H1 (cell line): ENCODE measurements at regions not wholly inside any gene's neighbourhood (a gene's known extent, or its start where the extent isn't known, plus 50 kb on each side); places are given as distances from the start of the nearest gene placed in this dataset.

Source experiments
- CTCF ChIA-PET: fragments of 300-600 bp; sonication (Branson Sonifier 250); formaldehyde crosslinking; loops from one replicate; lab custom pipeline; 2021; ENCODE audit not compliant: partially characterized antibody; lab: Charles Lee
- POLR2A ChIA-PET: fragments of 300-600 bp; sonication (Branson Sonifier 250); formaldehyde crosslinking; loops from one replicate; lab custom pipeline; 2021; ENCODE audit warnings: inconsistent platforms; ENCODE audit not compliant: partially characterized antibody; lab: Charles Lee
- DNase-seq, 2 experiments: peaks; one replicate each; pipeline versions ENCODE4 v3.0.0 to v3.0.0-alpha.2; 2010 to 2022; ENCODE audit warnings: low spot score in 2 of 2, low read depth in 1 of 2, mixed read lengths in 1 of 2
- FAIRE-seq: peaks from 2 replicates; lab custom pipeline; 2011; peaks lifted over from hg19 to GRCh38; lab: Jason Lieb, UNC
- H2AFZ ChIP-seq: 2 replicates; pipeline ENCODE4 v1.8.1; 2012; ENCODE audit warnings: low read length, inconsistent platforms
- H2AK5ac ChIP-seq: 2 replicates; pipeline ENCODE4 v1.6.1; 2013; ENCODE audit warnings: low read depth, low read length
- H2BK120ac ChIP-seq: replicated peaks from 2 replicates; pipeline ENCODE3; 2013; ENCODE audit warnings: low read depth, low read length, inconsistent platforms
- H2BK12ac ChIP-seq: 2 replicates; pipeline ENCODE4 v1.6.1; 2013; ENCODE audit warnings: low read depth, low read length
- H2BK15ac ChIP-seq: 2 replicates; pipeline ENCODE4 v1.6.1; 2013; ENCODE audit warnings: low read length
- H2BK20ac ChIP-seq: 2 replicates; pipeline ENCODE4 v1.6.1; 2013; ENCODE audit warnings: low read length
- H2BK5ac ChIP-seq: 2 replicates; pipeline ENCODE4 v1.6.1; 2013; ENCODE audit warnings: low read depth, low read length
- H3K14ac ChIP-seq: 2 replicates; pipeline ENCODE4 v1.6.1; 2013; ENCODE audit warnings: inconsistent platforms; ENCODE audit not compliant: insufficient read length
- H3K18ac ChIP-seq: 2 replicates; pipeline ENCODE4 v1.6.1; 2013; ENCODE audit warnings: low read length; ENCODE audit errors: extremely low read depth
- H3K23ac ChIP-seq: 2 replicates; pipeline ENCODE4 v1.6.1; 2013; ENCODE audit warnings: inconsistent platforms; ENCODE audit not compliant: insufficient read length
- H3K23me2 ChIP-seq: 2 replicates; pipeline ENCODE4 v1.6.1; 2013; ENCODE audit warnings: low read depth, low read length
- H3K27ac ChIP-seq: 2 replicates; pipeline ENCODE4 v1.6.1; 2011; ENCODE audit warnings: low read depth, low read length, inconsistent platforms
- H3K27me3 ChIP-seq, 4 experiments: replicated peaks in 1 of 4; 1 replicate in 1 of 4; 2 replicates in 3 of 4; pipeline versions ENCODE4 v1.6.1 to v1.8.1; 2011 to 2013; ENCODE audit warnings: low read length in 3 of 4, mild to moderate bottlenecking in 3 of 4, inconsistent platforms in 2 of 4, mixed read lengths in 2 of 4, moderate library complexity in 1 of 4; ENCODE audit not compliant: control insufficient read depth in 3 of 4, insufficient read depth in 3 of 4; ENCODE audit errors: extremely low read depth in 1 of 4
- H3K36me3 ChIP-seq, 4 experiments: 2 replicates each; pipeline versions ENCODE4 v1.6.1 to v1.8.1; 2011 to 2013; ENCODE audit warnings: mild to moderate bottlenecking in 4 of 4, low read length in 3 of 4, moderate library complexity in 2 of 4, control low read depth in 1 of 4, inconsistent platforms in 1 of 4; ENCODE audit not compliant: insufficient read depth in 4 of 4, control insufficient read depth in 2 of 4
- H3K4ac ChIP-seq: replicated peaks from 2 replicates; pipeline ENCODE3; 2013; ENCODE audit warnings: low read length, low read depth, mixed read lengths, inconsistent platforms; ENCODE audit not compliant: insufficient read length
- H3K4me1 ChIP-seq, 4 experiments: replicated peaks in 1 of 4; 1 replicate in 1 of 4; 2 replicates in 3 of 4; pipeline versions ENCODE4 v1.6.1 to v1.8.1; 2011 to 2013; ENCODE audit warnings: low read length in 3 of 4, inconsistent platforms in 2 of 4, mixed read lengths in 1 of 4; ENCODE audit not compliant: insufficient read depth in 4 of 4, control insufficient read depth in 3 of 4
- H3K4me2 ChIP-seq, 2 experiments: 2 replicates each; pipeline versions ENCODE4 v1.6.1 to v1.8.1; 2011 to 2013; ENCODE audit warnings: low read depth in 2 of 2, low read length in 2 of 2, control low read depth in 1 of 2, inconsistent platforms in 1 of 2, mild to moderate bottlenecking in 1 of 2; ENCODE audit not compliant: insufficient read depth in 1 of 2
- H3K4me3 ChIP-seq, 4 experiments: fragments of 200-600, 300-600 bp in 1 of 4; sonication (generic), shearing (Covaris generic), sonication (Bioruptor Twin) in 1 of 4; 2 replicates each; pipeline versions ENCODE4 v1.5.1 to v1.8.1; 2011 to 2016; ENCODE audit warnings: low read length in 4 of 4, low read depth in 3 of 4, control low read depth in 2 of 4, inconsistent platforms in 2 of 4, mild to moderate bottlenecking in 2 of 4, mixed read lengths in 1 of 4, moderate library complexity in 1 of 4; ENCODE audit not compliant: insufficient read depth in 2 of 4; ENCODE audit errors: extremely low read depth in 1 of 4
- H3K56ac ChIP-seq: replicated peaks from 2 replicates; pipeline ENCODE3; 2013; ENCODE audit warnings: low read depth, mild to moderate bottlenecking, mixed read lengths, low read length, inconsistent platforms; ENCODE audit not compliant: insufficient read length
- H3K79me1 ChIP-seq: 2 replicates; pipeline ENCODE4 v1.6.1; 2013; ENCODE audit warnings: low read depth, low read length, control low read depth
- H3K79me2 ChIP-seq, 2 experiments: 2 replicates each; pipeline versions ENCODE4 v1.6.1 to v1.8.1; 2012 to 2013; ENCODE audit warnings: low read length in 2 of 2, mild to moderate bottlenecking in 2 of 2, inconsistent platforms in 1 of 2; ENCODE audit not compliant: insufficient read depth in 2 of 2, control insufficient read depth in 1 of 2
- H3K9ac ChIP-seq, 4 experiments: replicated peaks in 1 of 4; 1 replicate in 1 of 4; 2 replicates in 3 of 4; pipeline versions ENCODE4 v1.6.1 to v1.8.1; 2011 to 2013; ENCODE audit warnings: low read depth in 3 of 4, low read length in 3 of 4, control low read depth in 2 of 4, mild to moderate bottlenecking in 2 of 4, moderate library complexity in 2 of 4, inconsistent platforms in 1 of 4; ENCODE audit errors: extremely low read depth in 1 of 4
- H3K9me3 ChIP-seq, 2 experiments: 2 replicates each; pipeline versions ENCODE4 v1.6.1 to v1.8.1; 2012 to 2013; ENCODE audit warnings: mild to moderate bottlenecking in 2 of 2, moderate library complexity in 2 of 2, control low read depth in 1 of 2, inconsistent platforms in 1 of 2, low read depth in 1 of 2, low read length in 1 of 2, mixed read lengths in 1 of 2; ENCODE audit not compliant: insufficient read depth in 2 of 2
- H4K20me1 ChIP-seq, 2 experiments: replicated peaks in 1 of 2; 2 replicates each; pipeline versions ENCODE3 to v1.8.1; 2011 to 2013; ENCODE audit warnings: inconsistent platforms in 2 of 2, low read length in 2 of 2, mild to moderate bottlenecking in 1 of 2; ENCODE audit not compliant: insufficient read depth in 2 of 2, control insufficient read depth in 1 of 2
- H4K5ac ChIP-seq: 2 replicates; pipeline ENCODE4 v1.6.1; 2013; ENCODE audit warnings: low read length, low read depth, mixed read lengths, inconsistent platforms; ENCODE audit not compliant: insufficient read length
- H4K8ac ChIP-seq: 2 replicates; pipeline ENCODE4 v1.8.0; 2013; ENCODE audit warnings: mild to moderate bottlenecking, moderate library complexity, low read length, inconsistent platforms; ENCODE audit not compliant: insufficient read depth; ENCODE audit errors: extremely low read depth
- H4K91ac ChIP-seq: replicated peaks from 2 replicates; pipeline ENCODE3; 2013; ENCODE audit warnings: low read length, mixed read lengths, inconsistent platforms; ENCODE audit not compliant: insufficient read length
- BACH1 ChIP-seq: IDR thresholded peaks from 2 replicates; pipeline ENCODE4 v1.6.1; 2012; ENCODE audit warnings: low read length, improper control_type of control experiment
- CBX5 ChIP-seq: fragments of 300-800, 300-1000 bp; sonication (generic); IDR thresholded peaks from 2 replicates; pipeline ENCODE4 v1.7.1; 2016; ENCODE audit warnings: antibody characterized with exemption, low read length, low read depth
- EGR1 ChIP-seq: IDR thresholded peaks from 2 replicates; pipeline ENCODE4 v1.6.1; 2011; ENCODE audit warnings: low read depth, low read length, borderline replicate concordance
- MAFK ChIP-seq: IDR thresholded peaks from 2 replicates; pipeline ENCODE4 v1.6.1; 2012; ENCODE audit warnings: low read depth, mild to moderate bottlenecking, improper control_type of control experiment, low read length
- NANOG ChIP-seq: IDR thresholded peaks from 2 replicates; pipeline ENCODE4 v1.6.1; 2011; ENCODE audit warnings: low read length, low read depth, mild to moderate bottlenecking, inconsistent platforms; ENCODE audit not compliant: insufficient read depth, poor library complexity, severe bottlenecking
- POLR2A ChIP-seq, 2 experiments: IDR thresholded peaks; 1 replicate in 1 of 2; 2 replicates in 1 of 2; pipeline ENCODE4 v1.6.1; 2011; ENCODE audit warnings: low read depth in 2 of 2, low read length in 2 of 2, mild to moderate bottlenecking in 2 of 2; ENCODE audit errors: control extremely low read depth in 1 of 2
- RAD21 ChIP-seq, 2 experiments: IDR thresholded peaks in 1 of 2; conservative IDR thresholded peaks in 1 of 2; 2 replicates each; pipeline ENCODE4 v1.6.1; 2011; ENCODE audit warnings: low read depth in 2 of 2, low read length in 2 of 2, improper control_type of control experiment in 1 of 2, inconsistent platforms in 1 of 2, mild to moderate bottlenecking in 1 of 2, moderate library complexity in 1 of 2
- RBBP5 ChIP-seq: IDR thresholded peaks from 2 replicates; pipeline ENCODE4 v1.7.1; 2012; ENCODE audit warnings: low read depth, mild to moderate bottlenecking, inconsistent platforms, low read length, moderate library complexity, borderline replicate concordance
- RXRA ChIP-seq: IDR thresholded peaks from 2 replicates; pipeline ENCODE4 v1.6.1; 2011; ENCODE audit warnings: low read depth, mild to moderate bottlenecking, low read length, moderate library complexity; ENCODE audit not compliant: insufficient read depth
- SIX5 ChIP-seq: IDR thresholded peaks from 2 replicates; pipeline ENCODE4 v1.6.1; 2011; ENCODE audit warnings: mild to moderate bottlenecking, low read depth, low read length
- SP1 ChIP-seq: IDR thresholded peaks from 2 replicates; pipeline ENCODE4 v1.6.1; 2011; ENCODE audit warnings: low read depth, low read length
- TEAD4 ChIP-seq: IDR thresholded peaks from 2 replicates; pipeline ENCODE4 v1.6.1; 2012; ENCODE audit warnings: low read depth, low read length, inconsistent platforms, mixed read lengths
- WGBS, 2 experiments: shearing (Covaris generic) in 1 of 2; methylation state at CpG; one replicate each; pipeline versions ENCODE4 v1.1.6 to v1.1.7; 2013 to 2015; ENCODE audit warnings: low lambda C conversion rate in 2 of 2, mixed read lengths in 2 of 2, inconsistent platforms in 1 of 2, low coverage in 1 of 2, missing lambda C conversion rate in 1 of 2; ENCODE audit not compliant: insufficient replicate concordance in 2 of 2, insufficient coverage in 1 of 2, insufficient read length in 1 of 2; ENCODE audit errors: extremely low coverage in 1 of 2, missing lambda C conversion rate in 1 of 2; 5-methylcytosine and 5-hydroxymethylcytosine counted together

DNA sequence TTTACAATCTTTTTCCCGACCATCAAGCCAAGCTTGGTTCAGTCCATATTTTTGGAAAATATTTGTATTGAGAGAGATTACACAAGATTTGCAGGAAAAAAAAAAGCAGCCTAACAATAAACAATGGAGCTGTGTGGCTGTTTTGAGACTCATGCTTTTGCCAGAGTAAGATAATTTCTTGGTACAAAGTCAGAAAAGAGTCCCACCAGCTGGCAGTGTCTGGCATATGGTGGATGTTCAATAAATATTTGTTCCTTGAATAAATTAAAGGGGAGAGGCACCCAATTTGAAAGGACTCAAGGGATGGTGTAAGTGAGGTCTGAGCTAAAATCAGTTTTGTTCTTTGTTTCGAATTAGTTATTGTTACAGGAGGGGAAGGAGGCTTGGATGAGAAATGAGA, 78.1 kb upstream of the RPH3A start:
- ChIA-PET CTCF (no interaction called here), POLR2A (no interaction called here)
- no peak for FAIRE-seq
- no peaks in the 10 kb centered on the region for H3K79me2 ChIP-seq
- no peak overlapping the region for H2BK12ac ChIP-seq
- H2BK20ac ChIP-seq, result no peak overlapping the region
- H3K14ac ChIP-seq, result no peak overlapping the region
- H3K23ac ChIP-seq, result no peak overlapping the region
- no peak overlapping the region for H3K56ac ChIP-seq
- no peak overlapping the region for H3K4me2 ChIP-seq
- no peak overlapping the region for H2BK5ac ChIP-seq
- H4K8ac ChIP-seq, result no peak overlapping the region
- H3K79me1 ChIP-seq, result no peaks in the 10 kb centered on the region
- H2BK120ac ChIP-seq, result no peak overlapping the region
- peaks cover 0 to 3% (median 0%) of the 10 kb centered on the region in 4 experiments; a peak in 1 of 7 replicates for H3K4me1 ChIP-seq
- H3K4me3 ChIP-seq, result no peak overlapping the region
- H3K9me3 ChIP-seq, result no peaks in the 10 kb centered on the region
- H3K18ac ChIP-seq, result no peak overlapping the region
- H2AFZ ChIP-seq, result no peak overlapping the region
- H4K91ac ChIP-seq, result no peak overlapping the region
- no peak overlapping the region for H3K27ac ChIP-seq
- H3K4ac ChIP-seq, result no peak overlapping the region
- H4K5ac ChIP-seq, result no peak overlapping the region
- no peaks in the 10 kb centered on the region for H3K27me3 ChIP-seq
- no peak overlapping the region for H3K9ac ChIP-seq
- H3K23me2 ChIP-seq, result no peaks in the 10 kb centered on the region
- H3K36me3 ChIP-seq, result no peaks in the 10 kb centered on the region
- H2AK5ac ChIP-seq, result no peak overlapping the region
- TF ChIP-seq RXRA (no peak), MAFK (no peak), BACH1 (no peak), POLR2A (IDR thresholded peaks at IDR 0.05; ENCODE audit: control extremely low read depth in 1 of 2, low read depth in 2 of 2, low read length in 2 of 2) (no peak), SP1 (no peak), CBX5 (no peak), SIX5 (no peak), RBBP5 (no peak), NANOG (no peak), TEAD4 (no peak), EGR1 (no peak), RAD21 (IDR thresholded peaks at IDR 0.05 in 1 of 2, conservative IDR thresholded peaks at IDR 0.05 in 1 of 2; ENCODE audit: low read depth in 2 of 2, low read length in 2 of 2) (no peak)
- WGBS, 2 experiments, result 86% methylated on average over 2 of the region's 2 CpGs; no CpG with 5 or more reads in 1 of the 2 experiments
- no peak for DNase-seq
- no peaks in the 10 kb centered on the region for H4K20me1 ChIP-seq
- H2BK15ac ChIP-seq, result no peak overlapping the region
